Vagina (tissue), 2 donors: ENCODE measurements at regions not wholly inside any gene's neighbourhood (a gene's known extent, or its start where the extent isn't known, plus 50 kb on each side); places are given as distances from the start of the nearest gene placed in this dataset.

Experiments used
- CTCF ChIP-seq, 3 experiments: fragments of 450-650 bp in 2 of 3; fragments of 200-600 bp in 1 of 3; sonication (generic) in 1 of 3; IDR thresholded peaks; one replicate each; pipeline ENCODE4 v1.5.1; 2017 to 2019; ENCODE audit warnings: antibody characterized with exemption in 3 of 3, mild to moderate bottlenecking in 2 of 3, moderate library complexity in 2 of 3
- POLR2A ChIP-seq, 2 donors: fragments of 450-650 bp; IDR thresholded peaks; one replicate each; pipeline ENCODE4 v1.6.1; 2017; ENCODE audit warnings: antibody characterized with exemption in 2 of 2, mild to moderate bottlenecking in 2 of 2, moderate library complexity in 2 of 2

- no peak for TF ChIP-seq CTCF (IDR thresholded peaks at IDR 0.05)
- no peak for TF ChIP-seq POLR2A (IDR thresholded peaks at IDR 0.05)
These were observed 111.2 kb upstream of the ZFP64 start for GRCh38 chr20:52302736-52303135.
